ENCODE measurements at regions not wholly inside any gene's neighbourhood (a gene's known extent, or its start where the extent isn't known, plus 50 kb on each side); places are given as distances from the start of the nearest gene placed in this dataset.

DNA sequence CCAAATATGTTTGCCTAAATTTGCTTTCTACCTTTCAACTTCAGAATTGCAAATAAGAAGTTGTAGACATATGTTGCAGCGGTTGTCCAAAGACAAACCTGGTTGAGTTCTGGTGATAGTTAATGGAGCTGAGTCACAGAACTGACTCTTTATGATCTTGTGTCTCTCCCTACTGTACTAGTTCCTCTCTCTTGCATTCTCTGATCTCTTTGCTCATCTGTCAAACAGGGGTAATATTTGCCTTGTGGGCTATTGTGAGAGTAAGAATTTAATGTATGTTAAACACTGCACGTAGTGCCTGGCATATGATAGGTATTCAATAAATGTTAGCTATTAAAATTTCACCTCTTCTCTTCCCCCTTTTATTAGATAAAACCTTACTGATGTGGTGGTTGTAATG, 283.5 kb upstream of the RGS6 start:
- Histone ChIP-seq H4K20me1 (ENCODE audit: insufficient read depth, low read length) (no peaks in the 10 kb centered on the region), H2AFZ (ENCODE audit: low read length) (no peak overlapping the region), H3K36me3 (ENCODE audit: insufficient read depth, low read length) (peaks cover 25% of the 10 kb centered on the region), H3K4me2 (ENCODE audit: low read length) (no peak overlapping the region), H3K9me2 (ENCODE audit: insufficient read depth, low read length) (no peaks in the 10 kb centered on the region), H3K4me1 (ENCODE audit: insufficient read depth, low read length, poor library complexity, severe bottlenecking) (no peaks in the 10 kb centered on the region), H3K9me3 (ENCODE audit: low read length) (0 out of 2 replicates have a peak, but pooled peaks cover 6% of the 10 kb centered on the region), H3K27ac (ENCODE audit: low read depth, low read length, poor library complexity, severe bottlenecking) (no peak overlapping the region), H3K4me3 (ENCODE audit: low read depth, low read length, poor library complexity, severe bottlenecking) (no peak overlapping the region), H3K79me2 (ENCODE audit: insufficient read depth, low read depth, low read length) (no peaks in the 10 kb centered on the region)
- TF ChIP-seq, protein P1, sequence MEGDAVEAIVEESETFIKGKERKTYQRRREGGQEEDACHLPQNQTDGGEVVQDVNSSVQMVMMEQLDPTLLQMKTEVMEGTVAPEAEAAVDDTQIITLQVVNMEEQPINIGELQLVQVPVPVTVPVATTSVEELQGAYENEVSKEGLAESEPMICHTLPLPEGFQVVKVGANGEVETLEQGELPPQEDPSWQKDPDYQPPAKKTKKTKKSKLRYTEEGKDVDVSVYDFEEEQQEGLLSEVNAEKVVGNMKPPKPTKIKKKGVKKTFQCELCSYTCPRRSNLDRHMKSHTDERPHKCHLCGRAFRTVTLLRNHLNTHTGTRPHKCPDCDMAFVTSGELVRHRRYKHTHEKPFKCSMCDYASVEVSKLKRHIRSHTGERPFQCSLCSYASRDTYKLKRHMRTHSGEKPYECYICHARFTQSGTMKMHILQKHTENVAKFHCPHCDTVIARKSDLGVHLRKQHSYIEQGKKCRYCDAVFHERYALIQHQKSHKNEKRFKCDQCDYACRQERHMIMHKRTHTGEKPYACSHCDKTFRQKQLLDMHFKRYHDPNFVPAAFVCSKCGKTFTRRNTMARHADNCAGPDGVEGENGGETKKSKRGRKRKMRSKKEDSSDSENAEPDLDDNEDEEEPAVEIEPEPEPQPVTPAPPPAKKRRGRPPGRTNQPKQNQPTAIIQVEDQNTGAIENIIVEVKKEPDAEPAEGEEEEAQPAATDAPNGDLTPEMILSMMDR (conservative IDR thresholded peaks at IDR 0.05; ENCODE audit: low read length), result no peak
- no peak for TF ChIP-seq EZH2phosphoT487 (IDR thresholded peaks at IDR 0.05; ENCODE audit: borderline replicate concordance, low read depth, low read length)
- POLR2A ChIA-PET, result interaction anchor here (0.6 to 1.2 kb wide), 5 partner anchors 21 to 211 kb away, joined by 3 to 4 read pairs (median 3); no protein-coding TSS in a partner anchor
- intact Hi-C loops (cut with micrococcal nuclease; ENCODE audit: unreplicated experiment), result no loop called here
- no peak for DNase-seq (ENCODE audit: low spot score)
- BruUV-seq (replicated peaks), result no TSS peak
- CTCF ChIA-PET (ENCODE audit: unreplicated experiment), result no interaction called here

DNA sequence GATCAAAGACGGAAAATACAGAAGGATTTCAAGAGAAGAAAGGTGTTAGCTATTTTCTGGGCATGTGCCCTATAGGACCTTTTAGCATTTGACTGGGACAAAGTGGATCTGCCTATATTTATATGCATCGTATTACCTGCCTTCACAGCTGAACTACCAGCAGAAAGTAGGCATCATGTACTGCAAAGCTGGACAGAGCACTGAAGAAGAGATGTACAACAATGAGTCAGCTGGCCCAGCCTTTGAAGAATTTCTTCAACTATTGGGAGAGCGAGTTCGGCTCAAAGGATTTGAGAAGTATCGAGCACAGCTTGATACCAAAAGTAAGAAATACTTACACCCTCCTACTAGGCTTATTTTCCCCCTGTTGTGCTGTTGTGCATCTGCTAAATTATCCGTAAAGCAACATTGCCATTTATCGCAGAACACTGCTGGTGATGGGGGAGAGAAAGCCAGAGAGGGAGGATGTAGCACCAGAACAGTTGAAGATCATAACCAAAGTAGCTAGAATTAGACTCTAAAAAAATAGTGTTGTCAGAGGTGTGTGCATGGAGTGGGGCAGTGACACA, 282.0 kb upstream of the RGS6 start:
- Histone ChIP-seq H3K27ac (ENCODE audit: low read depth, low read length, poor library complexity, severe bottlenecking) (no peak overlapping the region), H3K9me2 (ENCODE audit: insufficient read depth, low read length) (no peaks in the 10 kb centered on the region), H3K4me1 (ENCODE audit: insufficient read depth, low read length, poor library complexity, severe bottlenecking) (no peaks in the 10 kb centered on the region), H2AFZ (ENCODE audit: low read length) (no peak overlapping the region), H3K36me3 (ENCODE audit: insufficient read depth, low read length) (peaks cover 30% of the 10 kb centered on the region), H3K4me2 (ENCODE audit: low read length) (no peak overlapping the region), H4K20me1 (ENCODE audit: insufficient read depth, low read length) (no peaks in the 10 kb centered on the region), H3K9me3 (ENCODE audit: low read length) (0 out of 2 replicates have a peak, but pooled peaks cover 6% of the 10 kb centered on the region), H3K79me2 (ENCODE audit: insufficient read depth, low read depth, low read length) (no peaks in the 10 kb centered on the region), H3K4me3 (ENCODE audit: low read depth, low read length, poor library complexity, severe bottlenecking) (no peak overlapping the region)
- ChIA-PET CTCF (ENCODE audit: unreplicated experiment) (no interaction called here), POLR2A (interaction anchor here (0.9 kb wide), 1 partner anchor 27 kb away, joined by 3 read pairs; no protein-coding TSS in a partner anchor)
- TF ChIP-seq, protein P1 (conservative IDR thresholded peaks at IDR 0.05; ENCODE audit: low read length), result no peak
- no peak for TF ChIP-seq EZH2phosphoT487 (IDR thresholded peaks at IDR 0.05; ENCODE audit: borderline replicate concordance, low read depth, low read length)
- no TSS peak for BruUV-seq (replicated peaks)
- DNase-seq (ENCODE audit: low spot score), result no peak
- intact Hi-C loops (cut with micrococcal nuclease; ENCODE audit: unreplicated experiment), result no loop called here

DNA sequence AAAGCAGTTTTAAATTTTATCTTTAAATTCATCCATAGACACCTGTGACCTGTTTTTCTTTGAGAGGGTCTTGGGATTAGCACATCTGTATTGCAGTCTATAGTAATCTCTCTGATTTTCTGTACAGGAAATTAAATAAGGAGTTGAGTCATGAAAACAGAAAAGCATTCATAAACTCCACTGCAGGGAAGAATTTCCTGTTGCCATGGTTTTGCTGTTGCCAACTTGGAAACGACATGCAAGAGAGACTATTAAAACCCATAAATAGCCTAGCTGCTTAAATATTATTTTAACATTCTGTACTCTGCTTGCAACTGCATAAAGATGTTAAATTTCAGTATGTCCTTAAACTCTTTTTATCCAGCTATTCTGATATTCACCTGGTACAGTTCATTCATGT, 281.0 kb upstream of the RGS6 start:
- Histone ChIP-seq H3K4me3 (ENCODE audit: low read depth, low read length, poor library complexity, severe bottlenecking) (no peak overlapping the region), H3K4me2 (ENCODE audit: low read length) (no peak overlapping the region), H4K20me1 (ENCODE audit: insufficient read depth, low read length) (no peaks in the 10 kb centered on the region), H3K36me3 (ENCODE audit: insufficient read depth, low read length) (peaks cover 30% of the 10 kb centered on the region), H3K9me2 (ENCODE audit: insufficient read depth, low read length) (no peaks in the 10 kb centered on the region), H3K9me3 (ENCODE audit: low read length) (0 out of 2 replicates have a peak, but pooled peaks cover 6% of the 10 kb centered on the region), H3K27ac (ENCODE audit: low read depth, low read length, poor library complexity, severe bottlenecking) (no peak overlapping the region), H2AFZ (ENCODE audit: low read length) (no peak overlapping the region), H3K4me1 (ENCODE audit: insufficient read depth, low read length, poor library complexity, severe bottlenecking) (no peaks in the 10 kb centered on the region), H3K79me2 (ENCODE audit: insufficient read depth, low read depth, low read length) (no peaks in the 10 kb centered on the region)
- DNase-seq (ENCODE audit: low spot score), result no peak
- ChIA-PET POLR2A (interaction anchor here (0.6 to 0.9 kb wide), 2 partner anchors 10 to 28 kb away, joined by 3 read pairs; no protein-coding TSS in a partner anchor), CTCF (ENCODE audit: unreplicated experiment) (no interaction called here)
- no TSS peak for BruUV-seq (replicated peaks)
- no peak for TF ChIP-seq EZH2phosphoT487 (IDR thresholded peaks at IDR 0.05; ENCODE audit: borderline replicate concordance, low read depth, low read length)
- TF ChIP-seq, protein P1 (conservative IDR thresholded peaks at IDR 0.05; ENCODE audit: low read length), result no peak
- intact Hi-C loops (cut with micrococcal nuclease; ENCODE audit: unreplicated experiment), result no loop called here
